ENCODE measurements at regions not wholly inside any gene's neighbourhood (a gene's known extent, or its start where the extent isn't known, plus 50 kb on each side); places are given as distances from the start of the nearest gene placed in this dataset.

GRCh38 chr2:114156366-114157056 lies 266.6 kb downstream of the ACTR3 start:
- WGBS, 5 donors: 70 to 84% (median 76%) methylated on average over 6 of the region's 6 CpGs
- no peak overlapping the region for H3K27ac ChIP-seq
- DNase-seq: no peak
- no peaks in the 10 kb centered on the region for H3K9me3 ChIP-seq
- peaks cover 0 to 10% (median 0%) of the 10 kb centered on the region in 7 donors for H3K27me3 ChIP-seq (replicated peaks in 1 of 7)
- H3K4me3 ChIP-seq: no peak overlapping the region
- no peaks in the 10 kb centered on the region for H3K4me1 ChIP-seq
- intact Hi-C loops (cut with DNase I; ENCODE audit: low total_unique reads): no loop called here
- TF ChIP-seq CTCF (IDR thresholded peaks at IDR 0.05 in 8 of 11, conservative IDR thresholded peaks at IDR 0.05 in 3 of 11) (no peak), POLR2AphosphoS5 (IDR thresholded peaks at IDR 0.05) (no peak), POLR2A (IDR thresholded peaks at IDR 0.05) (no peak)
- H3K36me3 ChIP-seq: no peaks in the 10 kb centered on the region

GRCh38 chr2:114157057-114157385 lies 267.1 kb downstream of the ACTR3 start:
- peaks cover 0 to 10% (median 0%) of the 10 kb centered on the region in 7 donors for H3K27me3 ChIP-seq (replicated peaks in 1 of 7)
- H3K4me3 ChIP-seq: no peak overlapping the region
- TF ChIP-seq POLR2A (IDR thresholded peaks at IDR 0.05) (no peak), POLR2AphosphoS5 (IDR thresholded peaks at IDR 0.05) (no peak), CTCF (IDR thresholded peaks at IDR 0.05 in 8 of 11, conservative IDR thresholded peaks at IDR 0.05 in 3 of 11) (no peak)
- intact Hi-C loops (cut with DNase I; ENCODE audit: low total_unique reads): no loop called here
- no peaks in the 10 kb centered on the region for H3K9me3 ChIP-seq
- 85 to 94% (median 92%) methylated on average over 3 of the region's 3 CpGs for WGBS, 5 donors
- no peak for DNase-seq
- H3K27ac ChIP-seq: no peak overlapping the region
- H3K36me3 ChIP-seq: no peaks in the 10 kb centered on the region
- H3K4me1 ChIP-seq: no peaks in the 10 kb centered on the region

- no peak overlapping the region for H3K27ac ChIP-seq
- 57 to 69% (median 62%) methylated on average over 2 of the region's 2 CpGs for WGBS, 5 donors
- TF ChIP-seq POLR2AphosphoS5 (IDR thresholded peaks at IDR 0.05) (no peak), POLR2A (IDR thresholded peaks at IDR 0.05) (no peak), CTCF (IDR thresholded peaks at IDR 0.05 in 8 of 11, conservative IDR thresholded peaks at IDR 0.05 in 3 of 11) (no peak)
- no peaks in the 10 kb centered on the region for H3K4me1 ChIP-seq
- H3K9me3 ChIP-seq: no peaks in the 10 kb centered on the region
- H3K27me3 ChIP-seq (replicated peaks in 1 of 7): no peaks in the 10 kb centered on the region
- intact Hi-C loops (cut with DNase I; ENCODE audit: low total_unique reads): no loop called here
- no peak for DNase-seq
- no peaks in the 10 kb centered on the region for H3K36me3 ChIP-seq
- H3K4me3 ChIP-seq: no peak overlapping the region
These were observed 270.5 kb downstream of the ACTR3 start for GRCh38 chr2:114160263-114160981.

GRCh38 chr2:114161371-114161770 lies 271.5 kb downstream of the ACTR3 start:
- H3K27ac ChIP-seq: no peak overlapping the region
- WGBS, 5 donors: 69 to 80% (median 79%) methylated on average over 4 of the region's 4 CpGs
- no peak overlapping the region for H3K4me3 ChIP-seq
- no peaks in the 10 kb centered on the region for H3K9me3 ChIP-seq
- intact Hi-C loops (cut with DNase I; ENCODE audit: low total_unique reads): no loop called here
- TF ChIP-seq POLR2A (IDR thresholded peaks at IDR 0.05) (no peak), POLR2AphosphoS5 (IDR thresholded peaks at IDR 0.05) (no peak), CTCF (IDR thresholded peaks at IDR 0.05 in 8 of 11, conservative IDR thresholded peaks at IDR 0.05 in 3 of 11) (no peak)
- no peak for DNase-seq
- no peaks in the 10 kb centered on the region for H3K4me1 ChIP-seq
- no peaks in the 10 kb centered on the region for H3K36me3 ChIP-seq
- no peaks in the 10 kb centered on the region for H3K27me3 ChIP-seq (replicated peaks in 1 of 7)
